ENCODE measurements at regions not wholly inside any gene's neighbourhood (a gene's known extent, or its start where the extent isn't known, plus 50 kb on each side); places are given as distances from the start of the nearest gene placed in this dataset.

GRCh38 chr9:82552784-82553183 lies 510.2 kb downstream of the RASEF start:
- no peak for TF ChIP-seq CTCF (IDR thresholded peaks at IDR 0.05)
- TF ChIP-seq POLR2A (IDR thresholded peaks at IDR 0.05), result no peak

All from lower leg skin (tissue), 3 donors.